K562 (cell line): ENCODE measurements at regions not wholly inside any gene's neighbourhood (a gene's known extent, or its start where the extent isn't known, plus 50 kb on each side); places are given as distances from the start of the nearest gene placed in this dataset.

ENCODE experiments used
- CBX2 ChIP-seq: fragments of 200-600 bp; sonication (generic); IDR thresholded peaks from one replicate; pipeline ENCODE4 v1.6.1; 2012; ENCODE audit warnings: mild to moderate bottlenecking, low read length, inconsistent platforms; ENCODE audit not compliant: insufficient read depth, poor library complexity, severe bottlenecking
- CCAR2 ChIP-seq: fragments of 200-400 bp; formaldehyde crosslinking; IDR thresholded peaks from 2 replicates; pipeline ENCODE4 v1.6.1; 2017; ENCODE audit warnings: mild to moderate bottlenecking, low read depth, low read length
- FOXM1 ChIP-seq, 2 experiments: fragments of 450-650 bp in 1 of 2; sonication (generic) in 1 of 2; formaldehyde crosslinking in 1 of 2; IDR thresholded peaks; 2 replicates each; pipeline versions ENCODE4 v1.6.1 to v1.9.0; 2017 to 2022; ENCODE audit warnings: low read depth in 2 of 2, mild to moderate bottlenecking in 2 of 2, missing genetic modification reagents in 1 of 2, moderate library complexity in 1 of 2
- HCFC1 ChIP-seq: IDR thresholded peaks from 2 replicates; pipeline ENCODE4 v1.6.1; 2012; ENCODE audit warnings: low read depth, low read length, improper control_type of control experiment
- KDM4B ChIP-seq, 2 experiments: fragments of 450-650 bp in 1 of 2; sonication (generic) in 1 of 2; IDR thresholded peaks; 2 replicates each; pipeline ENCODE4 v1.6.1; 2016 to 2017; ENCODE audit warnings: borderline replicate concordance in 2 of 2, antibody characterized with exemption in 1 of 2, low read depth in 1 of 2, mild to moderate bottlenecking in 1 of 2
- KDM5B ChIP-seq: fragments of 200-600 bp; sonication (generic); IDR thresholded peaks from 2 replicates; pipeline ENCODE4 v1.6.1; 2012; ENCODE audit warnings: low read depth, mild to moderate bottlenecking, moderate library complexity, low read length, control low read depth, inconsistent platforms; ENCODE audit not compliant: insufficient replicate concordance
- MIER1 ChIP-seq: fragments of 450-650 bp; IDR thresholded peaks from 2 replicates; pipeline ENCODE4 v1.6.1; 2016; ENCODE audit warnings: antibody characterized with exemption, mild to moderate bottlenecking, low read depth
- PTBP1 ChIP-seq: fragments of 200-400 bp; formaldehyde crosslinking; IDR thresholded peaks from 2 replicates; pipeline ENCODE4 v1.6.1; 2017; ENCODE audit warnings: low read depth, low read length
- SIN3B ChIP-seq: fragments of 450-650 bp; IDR thresholded peaks from 2 replicates; pipeline ENCODE4 v1.6.1; 2017; ENCODE audit warnings: low read depth, mild to moderate bottlenecking, moderate library complexity
- SNIP1 ChIP-seq: fragments of 450-650 bp; IDR thresholded peaks from 2 replicates; pipeline ENCODE4 v1.7.1; 2017; ENCODE audit warnings: low read depth, mild to moderate bottlenecking
- TRIM28 ChIP-seq: fragments of 450-650 bp; IDR thresholded peaks from 2 replicates; pipeline ENCODE4 v1.6.1; 2017
- ZNF175 ChIP-seq: fragments of 200-800 bp; sonication (Bioruptor generic); IDR thresholded peaks from 2 replicates; pipeline ENCODE4 v1.6.1; 2016; ENCODE audit warnings: low read depth, mild to moderate bottlenecking, missing genetic modification characterization, missing compliant biosample characterization
- ZNF384 ChIP-seq: IDR thresholded peaks from 2 replicates; pipeline ENCODE4 v1.6.1; 2012; ENCODE audit warnings: low read depth, low read length, improper control_type of control experiment
- TF ChIP-seq, protein P1 (sequence below), 2 experiments: fragments of 450-650 bp; IDR thresholded peaks; 2 replicates each; pipeline ENCODE4 v1.6.1; 2016; ENCODE audit warnings: mild to moderate bottlenecking in 2 of 2, borderline replicate concordance in 1 of 2, low read depth in 1 of 2, moderate library complexity in 1 of 2
- TF ChIP-seq, protein P2 (sequence below), 2 experiments: IDR thresholded peaks; 2 replicates each; pipeline ENCODE4 v1.6.1; 2011; ENCODE audit warnings: borderline replicate concordance in 1 of 2, control low read depth in 1 of 2, low read depth in 1 of 2, low read length in 1 of 2, mild to moderate bottlenecking in 1 of 2, mixed read lengths in 1 of 2, moderate library complexity in 1 of 2; ENCODE audit not compliant: insufficient read depth in 1 of 2, insufficient read length in 1 of 2, poor library complexity in 1 of 2, severe bottlenecking in 1 of 2; ENCODE audit errors: extremely low read depth in 1 of 2
- TF ChIP-seq, protein P3 (sequence below): sonication (generic); formaldehyde crosslinking; IDR thresholded peaks from 2 replicates; pipeline ENCODE4 v1.5.0; 2020; ENCODE audit warnings: missing genetic modification reagents

DNA sequence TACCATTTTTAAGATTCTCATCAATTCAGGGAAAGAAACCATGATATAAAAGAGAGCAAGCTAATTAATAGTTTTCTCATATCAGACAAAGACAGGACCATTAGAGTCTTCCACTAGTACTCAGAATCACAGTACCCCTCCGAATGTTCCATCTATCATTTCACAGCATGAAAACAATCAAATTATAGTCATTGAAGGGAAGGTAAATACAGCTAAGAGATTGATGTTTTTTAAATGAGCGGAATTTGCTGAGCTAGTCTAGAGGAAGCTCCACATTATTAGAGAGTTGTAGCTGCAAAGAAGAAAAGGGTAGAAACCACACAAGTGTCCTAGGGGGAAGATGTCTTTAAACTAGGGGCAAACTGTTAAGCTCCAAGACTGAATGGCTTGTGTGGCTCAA lies 808.9 kb downstream of the CDH11 start (continued):
- TF ChIP-seq, protein P1, sequence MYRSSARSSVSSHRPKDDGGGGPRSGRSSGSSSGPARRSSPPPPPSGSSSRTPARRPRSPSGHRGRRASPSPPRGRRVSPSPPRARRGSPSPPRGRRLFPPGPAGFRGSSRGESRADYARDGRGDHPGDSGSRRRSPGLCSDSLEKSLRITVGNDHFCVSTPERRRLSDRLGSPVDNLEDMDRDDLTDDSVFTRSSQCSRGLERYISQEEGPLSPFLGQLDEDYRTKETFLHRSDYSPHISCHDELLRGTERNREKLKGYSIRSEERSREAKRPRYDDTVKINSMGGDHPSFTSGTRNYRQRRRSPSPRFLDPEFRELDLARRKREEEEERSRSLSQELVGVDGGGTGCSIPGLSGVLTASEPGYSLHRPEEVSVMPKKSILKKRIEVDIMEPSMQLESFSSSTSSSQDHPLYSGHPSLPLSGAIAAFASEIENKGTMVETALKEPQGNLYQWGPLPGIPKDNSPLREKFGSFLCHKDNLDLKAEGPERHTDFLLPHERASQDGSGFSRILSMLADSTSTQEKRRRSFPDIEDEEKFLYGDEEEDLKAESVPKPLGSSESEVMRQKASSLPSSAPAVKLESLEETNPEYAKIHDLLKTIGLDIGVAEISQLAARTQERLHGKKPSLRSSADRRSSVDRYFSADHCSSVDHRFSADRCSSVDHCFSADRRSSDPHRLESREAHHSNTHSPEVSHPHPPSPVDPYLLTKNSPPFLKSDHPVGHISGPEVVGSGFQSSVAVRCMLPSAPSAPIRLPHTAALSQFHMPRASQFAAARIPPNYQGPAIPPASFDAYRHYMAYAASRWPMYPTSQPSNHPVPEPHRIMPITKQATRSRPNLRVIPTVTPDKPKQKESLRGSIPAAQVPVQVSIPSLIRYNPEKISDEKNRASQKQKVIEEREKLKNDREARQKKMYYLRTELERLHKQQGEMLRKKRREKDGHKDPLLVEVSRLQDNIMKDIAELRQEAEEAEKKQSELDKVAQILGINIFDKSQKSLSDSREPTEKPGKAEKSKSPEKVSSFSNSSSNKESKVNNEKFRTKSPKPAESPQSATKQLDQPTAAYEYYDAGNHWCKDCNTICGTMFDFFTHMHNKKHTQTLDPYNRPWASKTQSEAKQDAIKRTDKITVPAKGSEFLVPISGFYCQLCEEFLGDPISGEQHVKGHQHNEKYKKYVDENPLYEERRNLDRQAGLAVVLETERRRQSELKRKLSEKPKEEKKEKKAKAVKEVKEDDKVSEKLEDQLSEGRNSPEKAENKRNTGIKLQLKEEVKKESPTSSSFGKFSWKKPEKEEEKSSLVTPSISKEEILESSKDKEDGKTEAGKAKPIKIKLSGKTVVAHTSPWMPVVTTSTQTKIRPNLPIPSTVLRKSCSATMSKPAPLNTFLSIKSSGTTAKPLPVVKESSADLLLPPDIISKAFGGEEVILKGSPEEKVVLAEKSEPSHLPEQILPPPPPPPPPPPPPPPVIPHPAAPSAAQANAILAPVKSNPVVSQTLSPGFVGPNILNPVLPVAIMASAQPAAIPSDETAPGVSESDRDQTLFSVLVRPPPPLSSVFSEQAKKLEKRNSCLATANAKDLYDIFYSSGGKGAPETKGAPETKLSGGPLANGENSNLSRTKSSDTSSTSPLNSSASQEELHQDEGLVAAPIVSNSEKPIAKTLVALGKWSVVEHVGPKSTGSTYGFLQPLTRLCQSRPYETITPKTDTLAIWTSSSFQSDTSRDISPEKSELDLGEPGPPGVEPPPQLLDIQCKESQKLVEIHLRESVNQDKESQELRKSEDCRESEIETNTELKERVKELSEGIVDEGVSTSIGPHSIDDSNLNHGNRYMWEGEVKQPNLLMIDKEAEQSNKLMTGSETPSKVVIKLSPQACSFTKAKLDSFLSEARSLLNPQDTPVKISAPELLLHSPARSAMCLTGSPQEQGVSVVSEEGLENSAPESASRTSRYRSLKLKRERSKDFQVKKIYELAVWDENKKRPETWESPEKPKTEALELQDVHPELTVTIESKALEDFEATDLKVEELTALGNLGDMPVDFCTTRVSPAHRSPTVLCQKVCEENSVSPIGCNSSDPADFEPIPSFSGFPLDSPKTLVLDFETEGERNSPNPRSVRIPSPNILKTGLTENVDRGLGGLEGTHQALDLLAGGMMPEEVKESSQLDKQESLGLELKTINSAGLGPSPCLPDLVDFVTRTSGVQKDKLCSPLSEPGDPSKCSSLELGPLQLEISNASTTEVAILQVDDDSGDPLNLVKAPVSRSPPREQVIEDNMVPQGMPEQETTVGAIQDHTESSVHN (IDR thresholded peaks at IDR 0.05; ENCODE audit: borderline replicate concordance in 1 of 2, low read depth in 1 of 2), result no peak
- TF ChIP-seq, protein P2, sequence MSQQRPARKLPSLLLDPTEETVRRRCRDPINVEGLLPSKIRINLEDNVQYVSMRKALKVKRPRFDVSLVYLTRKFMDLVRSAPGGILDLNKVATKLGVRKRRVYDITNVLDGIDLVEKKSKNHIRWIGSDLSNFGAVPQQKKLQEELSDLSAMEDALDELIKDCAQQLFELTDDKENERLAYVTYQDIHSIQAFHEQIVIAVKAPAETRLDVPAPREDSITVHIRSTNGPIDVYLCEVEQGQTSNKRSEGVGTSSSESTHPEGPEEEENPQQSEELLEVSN (IDR thresholded peaks at IDR 0.05; ENCODE audit: borderline replicate concordance in 1 of 2, extremely low read depth in 1 of 2, insufficient read depth in 1 of 2, insufficient read length in 1 of 2, low read depth in 1 of 2, low read length in 1 of 2, poor library complexity in 1 of 2, severe bottlenecking in 1 of 2), result no peak
- TF ChIP-seq KDM5B (no peak), TRIM28 (no peak), CBX2 (no peak), ZNF384 (no peak), HCFC1 (no peak), PTBP1 (no peak), FOXM1 (IDR thresholded peaks at IDR 0.05; ENCODE audit: low read depth) (no peak), FOXM1 (CRISPR knock-in tag; IDR thresholded peaks at IDR 0.05; ENCODE audit: low read depth) (no peak), CCAR2 (no peak), KDM4B (IDR thresholded peaks at IDR 0.05; ENCODE audit: borderline replicate concordance in 2 of 2, low read depth in 1 of 2) (no peak), ZNF175 (no peak), SIN3B (no peak), SNIP1 (no peak), MIER1 (no peak)
- TF ChIP-seq, protein P3, sequence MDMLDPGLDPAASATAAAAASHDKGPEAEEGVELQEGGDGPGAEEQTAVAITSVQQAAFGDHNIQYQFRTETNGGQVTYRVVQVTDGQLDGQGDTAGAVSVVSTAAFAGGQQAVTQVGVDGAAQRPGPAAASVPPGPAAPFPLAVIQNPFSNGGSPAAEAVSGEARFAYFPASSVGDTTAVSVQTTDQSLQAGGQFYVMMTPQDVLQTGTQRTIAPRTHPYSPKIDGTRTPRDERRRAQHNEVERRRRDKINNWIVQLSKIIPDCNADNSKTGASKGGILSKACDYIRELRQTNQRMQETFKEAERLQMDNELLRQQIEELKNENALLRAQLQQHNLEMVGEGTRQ, result no peak
- TF ChIP-seq, all 486 proteins: peak for 0
